Ovary (tissue), 7 donors: ENCODE measurements at regions not wholly inside any gene's neighbourhood (a gene's known extent, or its start where the extent isn't known, plus 50 kb on each side); places are given as distances from the start of the nearest gene placed in this dataset.

Experiments used
- DNase-seq, 5 donors: peaks; one replicate each; pipeline ENCODE4 v3.0.0-alpha.2; 2019 to 2020
- H3K27ac ChIP-seq, 2 donors: fragments of 200-600 bp; one replicate each; pipeline versions ENCODE4 v1.5.1 to v1.8.0; 2019 to 2022
- H3K27me3 ChIP-seq: fragments of 200-600 bp; one replicate; pipeline ENCODE4 v1.8.0; 2022
- H3K36me3 ChIP-seq: fragments of 200-600 bp; sonication (generic); one replicate; pipeline ENCODE4 v1.5.1; 2019
- H3K4me1 ChIP-seq: one replicate; pipeline ENCODE4 v1.8.1; 2013; ENCODE audit warnings: mild to moderate bottlenecking, moderate library complexity; ENCODE audit not compliant: insufficient read depth
- H3K4me3 ChIP-seq: fragments of 200-600 bp; sonication (generic); one replicate; pipeline ENCODE4 v1.5.1; 2017
- H3K9me3 ChIP-seq, 2 donors: fragments of 200-600 bp in 1 of 2; sonication (generic) in 1 of 2; one replicate each; pipeline versions ENCODE4 v1.5.1 to v1.8.1; 2013 to 2019; ENCODE audit warnings: mild to moderate bottlenecking in 1 of 2, moderate library complexity in 1 of 2
- CTCF ChIP-seq, 3 donors: fragments of 450-650 bp in 2 of 3; fragments of 200-600 bp in 1 of 3; IDR thresholded peaks; one replicate each; pipeline versions ENCODE4 v1.5.1 to v1.8.0; 2016 to 2022; ENCODE audit warnings: antibody characterized with exemption in 3 of 3, mild to moderate bottlenecking in 1 of 3
- EP300 ChIP-seq: sonication (generic); formaldehyde crosslinking; IDR thresholded peaks from one replicate; pipeline ENCODE4 v1.6.1; 2017; ENCODE audit warnings: antibody characterized with exemption
- POLR2A ChIP-seq: fragments of 450-650 bp; IDR thresholded peaks from one replicate; pipeline ENCODE4 v1.6.1; 2017; ENCODE audit warnings: antibody characterized with exemption, mild to moderate bottlenecking, moderate library complexity
- WGBS, 3 donors: extraction: QIAGEN DNeasy Blood & Tissue Kit in 1 of 3; methylation state at CpG; one replicate each; pipeline versions ENCODE4 v1.1.5 to v1.1.7; 2013 to 2017; 5-methylcytosine and 5-hydroxymethylcytosine counted together
- intact Hi-C, 4 donors: fragments of 100-400 bp; cut with DNase I; formaldehyde crosslinking; loops; one replicate each; pipeline versions ENCODE4 v1.11.0 to v1.15.1; 2022 to 2023
- donor health status: DM: no; HTN: no; CAD: no; lungs with moderate emphysema.
- donor health status: DM: no; HTN: no; CAD: no.
- donor health status: Bipolar disorder and iron deficiency.
- donor health status: DM: no; HTN: no; CAD: no.
- donor health status: DM: yes; HTN: yes; CAD: no.

DNA sequence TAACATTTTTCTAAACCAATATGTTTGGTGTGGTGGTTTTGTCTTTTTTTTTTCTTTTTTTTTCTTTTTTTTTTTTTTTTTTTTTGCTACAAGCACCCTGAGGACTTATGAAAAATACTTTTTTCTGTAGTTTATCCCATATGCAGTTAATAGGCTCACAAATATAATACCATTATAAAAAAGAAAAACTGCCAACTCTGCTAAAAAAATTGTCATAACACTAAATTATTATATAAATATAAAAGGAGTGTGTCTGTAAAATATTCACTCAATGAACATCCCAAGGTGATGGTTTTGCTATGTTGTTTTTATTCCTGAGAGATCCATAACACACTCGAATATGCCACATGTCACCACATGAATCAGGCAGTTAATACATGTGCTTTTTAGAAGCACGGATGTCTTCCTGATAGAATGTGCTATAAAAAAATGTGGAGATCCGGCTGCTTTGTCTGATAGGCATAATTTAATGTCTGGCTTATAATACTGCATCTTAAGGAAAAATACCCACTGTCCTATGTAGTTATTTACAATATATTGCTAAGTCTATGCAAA, 110.7 kb upstream of the ZNF507 start:
- Histone ChIP-seq H3K36me3 (no peaks in the 10 kb centered on the region), H3K4me3 (no peak overlapping the region), H3K27ac (no peak overlapping the region), H3K27me3 (no peaks in the 10 kb centered on the region), H3K4me1 (no peaks in the 10 kb centered on the region), H3K9me3 (no peaks in the 10 kb centered on the region)
- TF ChIP-seq EP300: no peak
- no peak for DNase-seq
- intact Hi-C loops: no loop called here
- 44 to 52% (median 50%) methylated on average over 3 of the region's 3 CpGs for WGBS, 3 donors

- Histone ChIP-seq H3K36me3 (no peaks in the 10 kb centered on the region), H3K27ac (no peak overlapping the region), H3K9me3 (no peaks in the 10 kb centered on the region), H3K4me3 (no peak overlapping the region), H3K4me1 (peaks cover 1% of the 10 kb centered on the region), H3K27me3 (no peaks in the 10 kb centered on the region)
- intact Hi-C loops: no loop called here
- TF ChIP-seq EP300 (no peak), POLR2A (no peak), CTCF (IDR thresholded peaks at IDR 0.05) (no peak)
- DNase-seq: no peak
- WGBS, 3 donors: 61 to 75% (median 71%) methylated on average over 1 of the region's 1 CpG
These were observed 107.3 kb upstream of the ZNF507 start for GRCh38 chr19:32238076-32238475.

- H3K36me3 ChIP-seq: no peaks in the 10 kb centered on the region
- H3K4me3 ChIP-seq: no peak overlapping the region
- whole genome bisulfite sequencing, 3 donors: 92 to 93% (median 92%) methylated on average over 7 of the region's 7 CpGs
- no peak for DNase-seq
- no peaks in the 10 kb centered on the region for H3K9me3 ChIP-seq
- intact Hi-C loops: no loop called here
- H3K27me3 ChIP-seq: no peaks in the 10 kb centered on the region
- H3K27ac ChIP-seq: no peak overlapping the region
- TF ChIP-seq CTCF (IDR thresholded peaks at IDR 0.05) (no peak), POLR2A (no peak), EP300 (no peak)
- H3K4me1 ChIP-seq: peaks cover 1% of the 10 kb centered on the region
These were observed 105.1 kb upstream of the ZNF507 start for GRCh38 chr19:32240316-32240715.

- 22 to 42% (median 28%) methylated on average over 8 of the region's 8 CpGs for WGBS, 3 donors
- Histone ChIP-seq H3K36me3 (no peaks in the 10 kb centered on the region), H3K27me3 (no peaks in the 10 kb centered on the region), H3K4me1 (peaks cover 1% of the 10 kb centered on the region), H3K4me3 (no peak overlapping the region), H3K27ac (no peak overlapping the region), H3K9me3 (no peaks in the 10 kb centered on the region)
- intact Hi-C loops: no loop called here
- TF ChIP-seq CTCF (IDR thresholded peaks at IDR 0.05): no peak
- TF ChIP-seq POLR2A: no peak
- TF ChIP-seq EP300: no peak
- DNase-seq: no peak
These were observed 104.1 kb upstream of the ZNF507 start for GRCh38 chr19:32241306-32241705.

DNA sequence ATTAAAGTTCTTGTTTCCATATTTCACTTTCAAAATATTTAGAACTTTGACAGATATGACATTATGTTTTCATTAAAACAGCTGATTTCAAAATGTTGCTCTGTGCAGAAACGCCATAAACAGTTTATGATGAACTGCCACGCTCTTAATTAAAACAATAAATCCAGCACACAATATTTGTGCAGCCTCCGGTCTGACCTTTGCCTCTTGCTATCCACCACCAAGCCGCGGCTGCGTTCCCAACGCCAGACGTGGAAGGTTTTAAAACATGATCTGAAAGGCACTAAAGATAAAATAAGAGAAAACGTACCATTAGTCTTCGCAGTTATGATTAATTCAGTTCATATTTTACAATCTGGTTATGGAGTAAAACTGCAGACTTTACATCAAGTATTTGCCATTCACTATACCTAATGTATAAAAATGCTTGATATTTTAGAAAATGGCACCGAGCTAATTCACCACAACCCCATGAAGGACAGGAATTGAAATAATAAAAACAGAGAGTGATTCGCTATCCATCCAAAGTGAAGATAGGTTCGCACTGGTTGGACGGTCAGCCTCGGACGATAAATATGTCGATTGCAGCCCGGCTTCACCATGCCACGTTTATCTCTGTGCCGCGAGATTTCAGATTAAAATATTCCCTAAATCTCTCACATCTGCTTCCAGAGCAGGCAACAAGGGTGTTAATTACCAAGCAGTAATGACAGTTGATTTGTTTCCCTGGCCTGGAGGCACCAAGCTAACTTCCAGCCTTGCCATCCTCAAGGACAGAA, 103.3 kb upstream of the ZNF507 start:
- intact Hi-C loops: no loop called here
- no peaks in the 10 kb centered on the region for H3K36me3 ChIP-seq
- no peak overlapping the region for H3K27ac ChIP-seq
- WGBS, 3 donors: 10 to 34% (median 13%) methylated on average over 21 of the region's 21 CpGs
- H3K27me3 ChIP-seq: no peaks in the 10 kb centered on the region
- H3K4me1 ChIP-seq: peaks cover 1% of the 10 kb centered on the region
- no peak overlapping the region for H3K4me3 ChIP-seq
- DNase-seq: no peak
- no peaks in the 10 kb centered on the region for H3K9me3 ChIP-seq
- no peak for TF ChIP-seq CTCF (IDR thresholded peaks at IDR 0.05)
- TF ChIP-seq EP300: no peak
- no peak for TF ChIP-seq POLR2A
